Dermis blood vessel endothelial cell (primary cell): ENCODE measurements at regions not wholly inside any gene's neighbourhood (a gene's known extent, or its start where the extent isn't known, plus 50 kb on each side); places are given as distances from the start of the nearest gene placed in this dataset.
"Not testable (repeated sequence)": the region's sequence is repeated elsewhere in the genome, so short reads cannot be mapped to it uniquely, and the experiment has no call there.

Experiments
- DNase-seq: peaks from one replicate; pipeline ENCODE4 v3.0.0; 2010

- DNase-seq, result no peak
Observed at GRCh38 chr2:138395565-138396306, 105.8 kb upstream of the SPOPL start.

GRCh38 chr2:138396843-138397242 lies 104.7 kb upstream of the SPOPL start:
- no peak for DNase-seq

DNA sequence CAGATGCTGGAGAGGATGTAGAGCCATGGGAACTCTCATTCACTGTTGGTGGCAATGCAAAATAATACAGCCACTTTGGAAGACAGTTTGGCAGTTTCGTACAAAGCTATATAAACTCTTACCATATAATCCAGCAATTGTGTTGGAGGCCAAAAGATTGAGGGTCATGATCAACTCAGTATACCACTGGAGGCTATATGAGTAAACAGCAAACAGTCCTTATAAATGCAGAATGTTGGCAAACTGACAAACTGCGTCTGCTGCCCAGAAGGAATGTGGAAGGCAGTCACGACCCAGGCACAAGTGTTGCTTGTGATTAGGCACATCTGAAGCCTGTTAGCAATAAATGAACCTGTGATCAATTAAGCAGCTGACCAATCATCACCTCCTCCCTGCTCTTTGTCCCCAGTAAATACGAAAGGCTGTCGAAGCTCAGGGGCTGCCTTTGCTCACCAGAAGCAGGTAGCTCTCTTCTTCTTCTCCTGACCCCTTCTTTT lies 98.1 kb upstream of the SPOPL start:
- DNase-seq, result no peak

DNA sequence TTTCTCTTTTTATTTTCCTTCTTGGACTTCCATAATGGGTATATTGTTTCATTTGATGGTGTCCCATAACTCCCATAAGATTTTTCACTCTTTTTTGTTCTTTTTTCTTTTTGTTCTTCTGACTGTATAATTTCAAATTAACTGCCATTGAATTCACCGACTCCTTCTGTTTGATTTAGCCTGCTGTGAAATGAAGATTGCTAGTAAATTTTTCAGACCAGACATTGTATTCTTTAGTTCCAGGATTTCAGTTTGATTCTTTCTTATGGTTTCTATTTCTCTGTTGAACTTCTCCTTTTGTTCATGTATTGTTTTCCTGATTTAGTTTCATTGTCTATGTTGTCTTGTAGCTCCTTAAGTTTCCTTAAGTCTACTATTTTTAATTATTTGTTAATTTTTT lies 87.6 kb upstream of the SPOPL start:
- DNase-seq, result no peak

DNA sequence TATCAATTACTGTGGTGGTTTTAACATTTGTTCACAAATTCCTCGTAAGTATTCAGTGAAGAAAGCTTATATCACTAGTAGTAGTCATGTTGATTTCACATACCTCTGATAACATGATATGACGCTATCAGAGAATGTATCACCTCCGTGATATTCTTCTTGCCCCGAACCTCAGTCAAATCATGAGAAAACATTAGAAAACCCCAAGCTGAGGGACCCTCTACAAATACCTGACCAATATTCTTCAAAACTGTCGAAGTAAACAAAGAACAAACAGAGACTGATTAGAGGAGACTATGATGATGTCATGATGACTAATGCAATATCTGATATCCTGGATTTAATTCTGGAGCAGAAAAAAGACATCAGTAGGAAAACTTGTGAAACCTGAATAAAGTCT lies 85.6 kb upstream of the SPOPL start:
- peak; percentile 28 for DNase-seq

DNA sequence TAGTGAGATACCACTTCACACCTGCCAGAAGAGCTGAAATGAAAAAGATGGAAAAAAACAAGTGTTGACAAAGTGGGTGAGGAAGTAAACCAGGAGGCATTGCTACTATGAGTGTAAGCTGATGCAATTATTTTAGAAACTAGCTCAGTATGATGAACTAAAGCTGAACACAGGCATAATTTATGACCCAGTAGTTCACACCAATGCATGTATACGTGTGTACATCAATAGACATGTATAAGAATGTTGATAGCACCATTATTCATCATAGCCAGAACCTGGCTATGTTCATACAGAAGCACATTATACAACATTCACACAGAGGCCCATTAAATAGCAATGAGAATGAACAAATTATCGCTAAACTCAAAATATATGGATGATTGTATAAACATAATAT lies 83.1 kb upstream of the SPOPL start:
- DNase-seq, result no peak

DNA sequence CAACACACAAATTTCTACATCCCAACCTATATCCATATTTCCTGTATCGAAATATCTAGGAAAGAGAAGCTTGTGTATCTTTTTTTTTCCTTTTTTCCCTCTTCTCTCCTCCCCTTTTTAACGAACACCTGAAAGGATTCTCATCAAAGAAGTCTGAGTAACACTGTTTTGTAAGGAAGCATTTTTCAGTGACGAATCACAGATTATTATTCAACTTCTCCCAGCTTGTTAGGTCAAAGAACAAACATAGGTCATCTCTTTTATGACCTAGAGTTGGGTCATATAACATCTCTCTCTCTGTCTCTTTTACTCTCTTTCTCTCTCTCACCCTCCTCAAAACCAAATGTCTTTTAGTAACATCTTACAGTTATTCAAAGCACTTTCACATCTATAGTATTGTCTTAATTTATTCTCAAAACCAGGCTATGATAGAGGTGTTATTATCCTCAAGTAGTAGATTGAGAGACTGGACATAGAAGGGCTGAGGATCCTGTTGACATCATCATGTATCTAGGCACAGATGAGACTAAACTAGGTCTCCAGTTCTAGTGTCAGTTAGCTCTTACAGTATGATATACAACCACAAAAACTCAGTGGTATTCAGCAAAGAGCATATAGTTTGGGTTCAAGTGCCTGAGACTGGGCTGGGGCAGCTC lies 80.1 kb upstream of the SPOPL start:
- peak; percentile 29 for DNase-seq

- DNase-seq, result peak; percentile 72
Observed at GRCh38 chr2:138421971-138422335, 79.6 kb upstream of the SPOPL start.

GRCh38 chr2:138423198-138423597 lies 78.4 kb upstream of the SPOPL start:
- DNase-seq, result no peak

- no peak for DNase-seq
Observed at GRCh38 chr2:138423745-138424144, 77.8 kb upstream of the SPOPL start.

DNA sequence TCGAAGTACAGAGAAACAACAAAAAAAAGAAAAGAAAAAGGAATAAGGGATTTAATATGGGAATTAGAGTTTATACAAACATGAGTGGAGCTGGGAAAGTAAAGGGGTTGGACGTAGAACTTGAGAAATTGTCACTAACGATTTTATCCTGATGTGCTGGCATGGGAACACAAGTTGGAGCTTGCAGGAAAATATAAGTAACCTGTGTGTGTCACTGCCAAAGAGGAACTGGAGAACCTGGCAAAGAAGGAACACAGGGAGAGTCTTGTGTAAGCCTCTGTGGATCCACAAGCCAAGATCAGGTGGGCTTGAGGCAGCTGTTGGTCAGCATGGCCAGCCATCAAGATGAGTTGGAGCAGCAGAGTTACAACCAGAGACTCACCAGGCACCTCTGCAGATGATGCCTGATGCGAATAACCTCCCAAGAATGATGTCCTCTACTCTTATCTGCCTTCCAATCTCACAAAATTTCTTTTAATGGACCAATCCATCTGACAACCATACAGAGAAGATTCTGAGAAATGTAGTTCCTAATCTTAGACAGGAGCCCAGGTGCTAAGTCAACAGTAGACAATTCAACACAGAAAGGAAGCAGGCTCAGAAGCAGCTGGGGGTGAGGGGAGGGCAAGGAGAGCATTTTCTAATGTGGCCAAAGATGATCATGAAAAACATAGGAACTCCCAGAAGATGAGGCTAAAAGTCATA lies 77.0 kb upstream of the SPOPL start:
- no peak for DNase-seq

DNA sequence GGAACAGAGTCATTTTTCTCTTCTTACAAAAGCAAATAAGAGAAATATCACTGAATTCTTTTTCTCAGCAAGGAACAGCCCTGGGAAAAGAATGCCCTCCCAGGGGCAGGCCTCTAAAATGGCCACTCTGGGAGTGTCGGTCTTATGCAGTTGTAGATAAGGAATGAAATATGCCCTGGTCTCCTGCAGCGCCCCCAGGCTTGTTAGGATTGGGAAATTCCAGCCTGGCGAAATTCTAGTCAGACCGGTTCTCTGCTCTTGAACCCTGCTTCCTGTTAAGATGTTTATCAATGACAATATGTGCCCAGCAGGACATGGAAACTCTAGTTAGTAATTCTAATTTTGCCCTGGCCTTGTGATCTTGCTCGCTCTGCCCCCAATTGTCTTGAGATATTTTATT lies 75.5 kb upstream of the SPOPL start:
- DNase-seq, result not testable (repeated sequence)

- no peak for DNase-seq
Observed at GRCh38 chr2:138428710-138429440, 72.7 kb upstream of the SPOPL start.

DNA sequence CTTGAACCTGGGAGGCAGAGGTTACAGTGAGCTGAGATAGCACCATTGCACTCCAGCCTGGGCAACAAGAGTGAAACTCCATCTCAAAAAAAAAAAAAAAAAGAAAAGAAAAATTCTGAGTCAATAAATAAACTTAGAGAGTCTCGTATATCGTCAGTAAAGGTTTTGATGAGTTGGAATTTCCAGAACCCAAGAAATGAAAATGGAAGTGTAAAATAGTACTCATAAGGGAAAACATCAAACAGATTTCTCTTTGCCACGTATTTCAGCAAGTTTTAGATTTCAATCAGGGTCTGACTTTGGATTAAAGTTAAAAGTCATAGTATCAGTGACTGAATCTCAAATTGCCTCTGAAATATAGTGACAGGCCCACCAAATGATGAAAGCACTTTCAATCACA lies 71.4 kb upstream of the SPOPL start:
- DNase-seq, result no peak

DNA sequence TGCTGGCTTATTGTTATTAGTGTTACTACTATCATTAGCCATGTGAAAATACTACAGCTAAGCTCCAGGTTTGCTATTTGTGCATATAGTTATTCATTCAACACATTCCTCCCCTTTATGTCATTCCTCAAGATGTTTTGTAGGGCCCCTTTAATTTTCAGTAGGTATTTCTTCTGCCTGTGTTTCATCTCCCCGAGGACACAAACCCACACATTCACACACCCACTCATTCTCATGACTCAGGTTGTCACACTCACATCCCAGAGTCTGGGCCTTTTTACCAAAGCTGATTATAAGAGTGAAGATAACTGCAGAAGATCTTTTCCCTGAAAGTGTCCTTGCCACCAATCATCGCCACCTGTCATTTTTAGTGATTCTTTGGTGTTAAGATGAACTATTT lies 68.6 kb upstream of the SPOPL start:
- no peak for DNase-seq

DNA sequence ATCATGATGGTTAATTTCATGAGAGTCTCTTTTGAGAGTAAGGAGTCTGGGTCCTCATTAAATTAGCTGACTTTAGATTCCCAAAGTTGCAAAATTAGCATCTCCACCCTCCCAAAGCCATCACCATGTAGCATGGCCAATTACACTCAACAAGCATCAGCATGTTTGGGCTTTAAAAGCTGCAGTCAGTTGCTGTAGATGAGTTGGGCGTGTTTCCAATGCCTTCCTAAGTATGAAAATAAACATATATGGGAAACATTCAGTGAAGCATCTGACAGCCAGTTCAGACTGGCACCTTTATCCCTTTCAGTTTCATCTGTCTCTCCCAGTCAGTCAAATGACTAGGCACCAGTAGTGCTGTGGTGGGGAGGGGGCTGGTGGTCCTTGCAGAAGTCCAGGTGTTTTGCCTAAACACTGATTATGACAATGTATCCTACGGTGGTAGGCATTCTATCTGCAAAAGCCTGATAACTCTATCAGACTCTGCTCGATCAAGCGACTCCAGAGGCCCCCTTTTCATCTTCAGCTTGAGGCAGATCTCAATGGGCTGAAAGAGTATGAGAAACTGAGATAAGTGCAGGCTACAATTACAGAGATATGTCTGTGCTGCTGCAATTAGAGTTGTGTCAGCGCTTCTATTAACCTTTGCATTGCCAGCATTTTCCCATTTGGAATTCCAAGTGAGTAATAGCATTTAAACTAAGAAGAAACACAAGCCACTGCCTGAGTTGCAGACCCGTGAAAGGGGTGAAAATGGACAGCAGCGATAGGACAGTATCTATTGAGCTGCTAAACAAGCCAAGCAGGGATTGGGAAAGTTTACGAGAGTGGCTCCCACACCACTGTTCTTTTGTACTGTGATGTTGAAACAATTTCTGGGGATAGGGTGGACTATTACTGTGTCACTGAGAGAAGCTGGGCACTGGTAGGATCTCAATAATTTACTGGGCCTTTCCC lies 67.3 kb upstream of the SPOPL start:
- DNase-seq, result no peak

DNA sequence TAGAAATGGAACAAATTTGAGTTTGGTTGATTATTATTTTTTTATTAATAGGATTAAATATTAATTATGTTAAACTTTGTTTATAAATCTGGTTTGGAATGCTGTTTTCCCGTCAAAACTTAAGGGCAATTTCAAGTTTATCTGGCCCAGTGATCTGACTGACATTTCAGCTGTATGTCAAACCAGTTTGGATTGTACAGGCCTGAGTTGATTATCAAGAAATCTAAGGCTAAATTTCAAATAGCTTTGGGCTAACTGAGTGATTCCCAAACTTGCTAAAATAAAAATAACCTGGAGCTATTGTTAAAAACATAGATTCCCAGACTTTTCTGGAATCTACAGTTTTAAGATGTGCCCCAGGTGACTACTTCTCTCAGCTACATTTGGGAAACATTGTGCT lies 65.9 kb upstream of the SPOPL start:
- DNase-seq, result no peak

DNA sequence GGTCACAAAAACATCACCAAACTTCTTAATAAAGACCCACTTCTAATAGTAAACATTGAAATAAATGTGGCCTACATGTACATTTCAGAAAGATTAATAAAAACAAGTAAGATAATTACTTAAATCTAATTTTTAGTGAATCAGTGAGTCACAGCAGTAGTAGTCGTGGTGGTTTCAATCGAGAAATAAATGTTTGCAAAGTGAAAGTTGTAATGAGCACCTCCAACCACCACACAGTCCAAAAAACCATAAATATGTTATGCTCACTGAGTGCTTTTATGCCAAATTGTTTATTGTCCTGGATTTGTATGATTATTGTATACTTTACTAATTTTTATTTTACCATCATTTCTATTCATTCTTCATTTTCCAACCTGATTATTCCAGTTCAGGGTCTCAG lies 61.8 kb upstream of the SPOPL start:
- no peak for DNase-seq

DNA sequence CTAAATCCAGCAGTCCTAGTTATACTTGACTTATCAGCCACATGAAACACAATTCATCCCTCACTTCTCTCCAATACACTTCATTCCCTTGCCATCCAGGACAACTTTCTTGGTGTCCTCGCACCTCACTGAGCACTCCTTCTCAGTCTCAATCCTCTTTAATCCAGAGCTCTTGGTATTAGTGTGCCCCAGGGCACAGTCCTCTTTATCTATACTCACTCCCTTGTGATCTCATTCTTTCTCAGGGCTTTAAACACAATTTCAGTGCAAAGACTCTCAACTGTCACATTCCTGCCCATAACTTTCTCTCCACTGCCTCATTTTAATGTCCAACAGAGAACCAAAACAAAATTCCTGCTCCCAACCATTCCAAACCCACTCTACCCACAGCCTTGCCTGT lies 60.8 kb upstream of the SPOPL start:
- DNase-seq, result no peak

GRCh38 chr2:138441916-138442315 lies 59.7 kb upstream of the SPOPL start:
- no peak for DNase-seq

GRCh38 chr2:138444411-138444810 lies 57.2 kb upstream of the SPOPL start:
- DNase-seq, result no peak

- DNase-seq, result no peak
Observed at GRCh38 chr2:138445227-138445626, 56.3 kb upstream of the SPOPL start.
